Endodermal cell (in vitro differentiated cells): ENCODE measurements at regions not wholly inside any gene's neighbourhood (a gene's known extent, or its start where the extent isn't known, plus 50 kb on each side); places are given as distances from the start of the nearest gene placed in this dataset.
"Not testable (repeated sequence)": the region's sequence is repeated elsewhere in the genome, so short reads cannot be mapped to it uniquely, and the experiment has no call there.

Experiments used
- DNase-seq: peaks from one replicate; pipeline ENCODE4 v3.0.0-alpha.2; 2017
- H3K27ac ChIP-seq: 2 replicates; pipeline ENCODE4 v1.5.1; 2013; ENCODE audit warnings: mild to moderate bottlenecking, low read depth, low read length, moderate library complexity
- H3K27me3 ChIP-seq: 2 replicates; pipeline ENCODE4 v1.6.1; 2013; ENCODE audit warnings: mild to moderate bottlenecking, low read length, moderate library complexity; ENCODE audit not compliant: insufficient read depth, control insufficient read depth, poor library complexity, severe bottlenecking
- H3K36me3 ChIP-seq: 2 replicates; pipeline ENCODE4 v1.7.0; 2013; ENCODE audit warnings: mild to moderate bottlenecking, low read length, moderate library complexity; ENCODE audit not compliant: control insufficient read depth, insufficient read depth
- H3K4me1 ChIP-seq: one replicate; pipeline ENCODE4 v1.7.0; 2013; ENCODE audit warnings: low read length; ENCODE audit not compliant: control insufficient read depth, insufficient read depth
- H3K4me3 ChIP-seq: 2 replicates; pipeline ENCODE4 v1.5.1; 2013; ENCODE audit warnings: mild to moderate bottlenecking, low read length, moderate library complexity
- H3K9ac ChIP-seq: 2 replicates; pipeline ENCODE4 v1.6.1; 2013; ENCODE audit warnings: mild to moderate bottlenecking, low read length, moderate library complexity; ENCODE audit not compliant: poor library complexity, severe bottlenecking; ENCODE audit errors: extremely low read depth
- H3K9me3 ChIP-seq: 2 replicates; pipeline ENCODE4 v1.6.1; 2013; ENCODE audit warnings: mild to moderate bottlenecking, low read length, moderate library complexity; ENCODE audit not compliant: control insufficient read depth
- H3K27ac Mint-ChIP-seq: 2 replicates; pipeline ENCODE4 v1.8.0; 2020; ENCODE audit warnings: mixed read lengths
- H3K27me3 Mint-ChIP-seq: 2 replicates; pipeline ENCODE4 v1.8.0; 2021; ENCODE audit warnings: mild to moderate bottlenecking, mixed read lengths; ENCODE audit not compliant: insufficient read depth
- H3K36me3 Mint-ChIP-seq: 2 replicates; pipeline ENCODE4 v1.8.0; 2020; ENCODE audit warnings: low read depth, mixed read lengths
- H3K4me1 Mint-ChIP-seq: 2 replicates; pipeline ENCODE4 v1.8.0; 2020; ENCODE audit warnings: mixed read lengths
- H3K4me3 Mint-ChIP-seq: 2 replicates; pipeline ENCODE4 v1.8.0; 2020; ENCODE audit warnings: mild to moderate bottlenecking, moderate library complexity, mixed read lengths
- H3K9me3 Mint-ChIP-seq: 2 replicates; pipeline ENCODE4 v1.8.0; 2020; ENCODE audit warnings: mild to moderate bottlenecking, mixed read lengths
- CTCF ChIP-seq: fragments of 200-600 bp; sonication (generic); conservative IDR thresholded peaks from 2 replicates; pipeline ENCODE4 v1.5.0; 2021; ENCODE audit warnings: antibody characterized with exemption, mild to moderate bottlenecking
- WGBS, 2 experiments: methylation state at CpG; one replicate each; pipeline versions ENCODE4 v1.1.5 to v1.1.7; 2013; ENCODE audit warnings: missing lambda C conversion rate in 2 of 2, mixed read lengths in 1 of 2; ENCODE audit not compliant: insufficient coverage in 1 of 2, insufficient read length in 1 of 2; 5-methylcytosine and 5-hydroxymethylcytosine counted together

DNA sequence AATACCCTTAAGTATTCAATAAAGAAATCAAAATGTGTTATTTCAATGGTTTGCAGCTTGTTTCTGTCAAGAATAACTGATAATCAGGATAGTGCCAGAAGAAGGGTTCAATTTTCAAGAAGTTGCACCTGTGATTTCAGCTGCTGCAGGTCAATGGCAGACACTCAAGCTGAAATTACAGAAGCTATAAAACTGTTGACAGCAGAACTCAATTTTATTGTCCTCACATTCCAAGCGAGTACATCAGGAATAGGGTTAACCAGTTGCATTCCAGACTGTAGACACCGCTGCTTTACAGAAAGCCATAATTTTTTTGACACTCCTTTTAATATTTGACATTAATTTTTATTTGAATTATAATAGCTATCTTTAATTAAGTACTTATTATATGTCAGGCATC lies 364.1 kb downstream of the CGGBP1 start:
- no peaks in the 10 kb centered on the region for H3K9me3 Mint-ChIP-seq
- H3K27me3 Mint-ChIP-seq = no peaks in the 10 kb centered on the region
- Histone ChIP-seq H3K36me3 (no peaks in the 10 kb centered on the region), H3K27ac (no peak overlapping the region), H3K9me3 (no peaks in the 10 kb centered on the region), H3K4me3 (no peak overlapping the region), H3K27me3 (no peaks in the 10 kb centered on the region), H3K9ac (no peak overlapping the region), H3K4me1 (no peaks in the 10 kb centered on the region)
- H3K36me3 Mint-ChIP-seq = no peaks in the 10 kb centered on the region
- WGBS, 2 experiments = 92% methylated on average over 2 of the region's 2 CpGs; no CpG with 5 or more reads in 1 of the 2 experiments
- H3K4me1 Mint-ChIP-seq = no peaks in the 10 kb centered on the region
- no peak for DNase-seq
- H3K4me3 Mint-ChIP-seq = no peak overlapping the region
- no peak for TF ChIP-seq CTCF
- no peak overlapping the region for H3K27ac Mint-ChIP-seq

DNA sequence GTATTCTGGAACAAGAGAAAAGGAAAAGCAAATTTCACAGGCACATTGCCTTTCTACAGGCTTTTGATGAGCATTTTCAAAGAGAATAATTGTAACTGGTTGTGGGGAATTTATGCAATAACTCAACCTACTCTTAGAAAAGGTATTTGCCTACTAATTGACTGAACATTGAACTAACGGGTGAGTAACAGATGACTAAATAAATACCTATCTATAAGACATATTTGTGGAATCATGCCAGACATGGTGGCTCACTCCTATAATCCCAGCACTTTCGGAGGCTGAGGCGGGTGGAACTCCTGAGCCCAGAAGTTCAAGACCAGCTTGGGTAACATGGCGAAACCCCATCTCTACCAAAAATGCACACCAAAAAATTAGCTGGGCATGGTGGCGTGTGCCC lies 367.7 kb downstream of the CGGBP1 start:
- WGBS, 2 experiments = 99 to 100% methylated on average over 4 to 5 of the region's 5 CpGs
- no peak for TF ChIP-seq CTCF
- no peaks in the 10 kb centered on the region for H3K27me3 ChIP-seq
- no peak overlapping the region for H3K4me3 Mint-ChIP-seq
- H3K36me3 ChIP-seq = no peaks in the 10 kb centered on the region
- H3K27ac Mint-ChIP-seq = no peak overlapping the region
- no peaks in the 10 kb centered on the region for H3K9me3 ChIP-seq
- H3K36me3 Mint-ChIP-seq = no peaks in the 10 kb centered on the region
- H3K4me1 Mint-ChIP-seq = no peaks in the 10 kb centered on the region
- H3K27me3 Mint-ChIP-seq = no peaks in the 10 kb centered on the region
- no peak overlapping the region for H3K9ac ChIP-seq
- no peaks in the 10 kb centered on the region for H3K4me1 ChIP-seq
- no peak overlapping the region for H3K4me3 ChIP-seq
- H3K9me3 Mint-ChIP-seq = no peaks in the 10 kb centered on the region
- no peak overlapping the region for H3K27ac ChIP-seq
- no peak for DNase-seq

- H3K27me3 Mint-ChIP-seq, H3K4me1 Mint-ChIP-seq, H3K9me3 Mint-ChIP-seq, H3K36me3 ChIP-seq, H3K36me3 Mint-ChIP-seq, H3K27ac Mint-ChIP-seq, H3K4me3 Mint-ChIP-seq, H3K9ac ChIP-seq, DNase-seq, H3K4me1 ChIP-seq, H3K4me3 ChIP-seq, H3K27ac ChIP-seq, H3K9me3 ChIP-seq, H3K27me3 ChIP-seq: not testable (repeated sequence)
- 85 to 96% methylated on average over 4 to 24 of the region's 27 CpGs for WGBS, 2 experiments
Observed at GRCh38 chr3:87678984-87679660, 379.7 kb downstream of the CGGBP1 start.
